ENCODE measurements at regions not wholly inside any gene's neighbourhood (a gene's known extent, or its start where the extent isn't known, plus 50 kb on each side); places are given as distances from the start of the nearest gene placed in this dataset.

GRCh38 chr14:96662116-96662970 is 134.8 kb upstream of the VRK1 start:
- DNase-seq (ENCODE audit: low read depth, low spot score) (no peak), FAIRE-seq (no peak)
- Histone ChIP-seq H3K27me3 (ENCODE audit: control insufficient read depth in 2 of 2, insufficient read depth in 2 of 2, low read length in 2 of 2) (no peaks in the 10 kb centered on the region), H3K9me1 (replicated peaks; ENCODE audit: control insufficient read depth, extremely low read depth, insufficient read depth, low read length) (no peaks in the 10 kb centered on the region), H3K9ac (replicated peaks; ENCODE audit: extremely low read depth, insufficient read depth, low read length) (no peak overlapping the region), H3K9me3 (replicated peaks; ENCODE audit: control insufficient read depth, insufficient read depth, low read length) (no peaks in the 10 kb centered on the region), H3K4me3 (replicated peaks in 1 of 3; ENCODE audit: insufficient read depth in 1 of 3, low read depth in 1 of 3, low read length in 3 of 3) (no peak overlapping the region), H3K36me3 (ENCODE audit: control insufficient read depth in 2 of 2, extremely low read depth in 1 of 2, insufficient read depth in 2 of 2, low read length in 2 of 2) (no peaks in the 10 kb centered on the region), H3K4me1 (ENCODE audit: control insufficient read depth, extremely low read depth, insufficient read depth, low read length) (no peaks in the 10 kb centered on the region), H3K4me2 (ENCODE audit: insufficient read depth, low read length) (no peak overlapping the region), H2AFZ (ENCODE audit: low read depth, low read length) (no peak overlapping the region), H3K27ac (ENCODE audit: insufficient read depth, low read depth, low read length) (no peak overlapping the region), H3K79me2 (ENCODE audit: control insufficient read depth, insufficient read depth, low read length) (no peaks in the 10 kb centered on the region), H4K20me1 (replicated peaks; ENCODE audit: control insufficient read depth, extremely low read depth, insufficient read depth, low read length) (no peaks in the 10 kb centered on the region)
- ChIA-PET CTCF (no interaction called here), POLR2A (no interaction called here)
- TF ChIP-seq EZH2 (IDR thresholded peaks at IDR 0.05; ENCODE audit: borderline replicate concordance, low read depth, low read length, severe bottlenecking) (no peak), JUN (IDR thresholded peaks at IDR 0.05; ENCODE audit: borderline replicate concordance, insufficient read depth, insufficient read length, low read depth) (no peak), GATA2 (IDR thresholded peaks at IDR 0.05; ENCODE audit: insufficient read depth, insufficient read length, low read depth, low read length) (no peak), POLR2AphosphoS5 (IDR thresholded peaks at IDR 0.05; ENCODE audit: insufficient read depth, low read depth, low read length) (no peak), POLR2A (IDR thresholded peaks at IDR 0.05; ENCODE audit: low read depth, low read length) (no peak), MYC (IDR thresholded peaks at IDR 0.05; ENCODE audit: low read depth, low read length) (no peak), FOS (IDR thresholded peaks at IDR 0.05; ENCODE audit: borderline replicate concordance, insufficient read depth, low read length) (no peak), MAX (IDR thresholded peaks at IDR 0.05; ENCODE audit: insufficient read depth, insufficient read length) (no peak)
- TF ChIP-seq, protein P1, sequence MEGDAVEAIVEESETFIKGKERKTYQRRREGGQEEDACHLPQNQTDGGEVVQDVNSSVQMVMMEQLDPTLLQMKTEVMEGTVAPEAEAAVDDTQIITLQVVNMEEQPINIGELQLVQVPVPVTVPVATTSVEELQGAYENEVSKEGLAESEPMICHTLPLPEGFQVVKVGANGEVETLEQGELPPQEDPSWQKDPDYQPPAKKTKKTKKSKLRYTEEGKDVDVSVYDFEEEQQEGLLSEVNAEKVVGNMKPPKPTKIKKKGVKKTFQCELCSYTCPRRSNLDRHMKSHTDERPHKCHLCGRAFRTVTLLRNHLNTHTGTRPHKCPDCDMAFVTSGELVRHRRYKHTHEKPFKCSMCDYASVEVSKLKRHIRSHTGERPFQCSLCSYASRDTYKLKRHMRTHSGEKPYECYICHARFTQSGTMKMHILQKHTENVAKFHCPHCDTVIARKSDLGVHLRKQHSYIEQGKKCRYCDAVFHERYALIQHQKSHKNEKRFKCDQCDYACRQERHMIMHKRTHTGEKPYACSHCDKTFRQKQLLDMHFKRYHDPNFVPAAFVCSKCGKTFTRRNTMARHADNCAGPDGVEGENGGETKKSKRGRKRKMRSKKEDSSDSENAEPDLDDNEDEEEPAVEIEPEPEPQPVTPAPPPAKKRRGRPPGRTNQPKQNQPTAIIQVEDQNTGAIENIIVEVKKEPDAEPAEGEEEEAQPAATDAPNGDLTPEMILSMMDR (IDR thresholded peaks at IDR 0.05; ENCODE audit: extremely low read depth in 1 of 2, insufficient read depth in 1 of 2, low read depth in 1 of 2, low read length in 2 of 2) = no peak
- BruUV-seq (replicated peaks) = no TSS peak
- dilution Hi-C loops (cut with MboI; ENCODE audit: extremely low pct_ligation_motif_present, low sequenced_read_pairs) (no loop called here), intact Hi-C loops (cut with micrococcal nuclease) (no loop called here)

All from endothelial cell of umbilical vein (primary cell).